ENCODE measurements at regions not wholly inside any gene's neighbourhood (a gene's known extent, or its start where the extent isn't known, plus 50 kb on each side); places are given as distances from the start of the nearest gene placed in this dataset.

DNA sequence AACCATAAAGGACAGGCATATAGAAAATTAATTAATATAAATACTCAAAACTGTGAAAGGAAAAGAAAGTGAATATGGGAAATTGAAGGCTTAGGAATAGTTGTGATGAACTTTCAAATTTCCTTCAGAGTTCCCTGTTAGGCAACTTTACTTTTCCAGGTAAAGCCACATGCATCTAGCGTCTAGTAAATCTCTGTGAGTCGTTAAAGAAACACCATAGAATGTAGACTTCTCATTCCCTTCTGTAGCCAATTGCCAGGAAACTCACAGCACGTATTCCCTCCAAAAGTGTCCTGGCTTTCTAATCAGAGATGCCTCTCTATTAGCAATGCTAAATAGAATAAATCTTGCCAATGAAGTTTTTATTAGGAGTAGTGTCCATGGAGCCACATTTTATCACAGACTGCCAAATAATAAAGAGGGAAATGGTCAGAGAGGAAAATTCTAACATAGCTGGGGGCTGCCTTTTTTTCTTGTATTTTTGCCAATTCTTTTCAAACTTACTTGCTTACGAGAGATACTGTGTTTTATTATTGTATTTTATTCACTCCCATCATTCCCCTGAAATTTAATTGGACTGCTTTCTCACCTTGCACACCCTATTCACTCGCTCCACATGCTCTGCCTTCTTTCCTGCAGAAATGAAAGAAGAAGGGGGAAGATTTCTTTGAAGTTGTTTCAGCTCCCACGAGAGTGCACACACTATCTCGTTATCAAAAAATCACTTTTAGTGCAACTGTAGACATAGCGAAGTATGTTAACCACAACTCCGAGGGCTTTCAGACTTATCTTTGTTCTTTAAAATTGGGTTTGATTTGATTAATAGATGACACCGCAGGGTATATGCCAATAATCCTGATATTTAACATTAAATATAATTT, 439.0 kb downstream of the CSNK1G3 start:
- TF ChIP-seq CTCF (conservative IDR thresholded peaks at IDR 0.05): no peak
- no peak for TF ChIP-seq ZFX (IDR thresholded peaks at IDR 0.05)
- no peak overlapping the region for H3K27ac ChIP-seq

DNA sequence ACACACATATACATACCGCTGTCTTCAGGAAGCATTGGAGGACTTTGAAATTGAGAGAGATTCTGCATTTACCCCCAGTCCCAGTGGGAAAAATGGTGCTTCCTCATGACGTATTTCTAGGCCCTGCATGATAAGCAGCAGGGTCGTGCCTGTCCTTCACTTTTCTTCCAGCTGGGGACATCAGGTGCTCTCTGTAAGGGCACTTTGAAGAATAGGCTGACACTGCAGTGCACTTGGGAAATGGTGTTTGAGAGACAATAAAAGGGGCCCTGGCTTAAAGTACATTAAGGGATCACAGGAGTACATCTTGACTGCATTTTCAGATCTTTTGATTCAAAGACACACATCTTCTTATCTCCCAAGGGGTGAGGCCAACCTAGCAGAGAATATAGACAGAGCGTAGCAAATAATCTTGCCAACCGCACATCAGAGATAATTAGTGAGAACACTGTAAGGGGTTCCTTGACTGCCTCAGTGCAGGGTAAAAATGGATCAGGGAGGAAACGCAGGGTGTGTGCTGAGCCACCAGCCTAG, 437.9 kb downstream of the CSNK1G3 start:
- H3K27ac ChIP-seq: no peak overlapping the region
- TF ChIP-seq CTCF (conservative IDR thresholded peaks at IDR 0.05): no peak
- no peak for TF ChIP-seq ZFX (IDR thresholded peaks at IDR 0.05)

- TF ChIP-seq CTCF (conservative IDR thresholded peaks at IDR 0.05): no peak
- no peak for TF ChIP-seq ZFX (IDR thresholded peaks at IDR 0.05)
- no peak overlapping the region for H3K27ac ChIP-seq
Measured at GRCh38 chr5:123949043-123949804, 437.2 kb downstream of the CSNK1G3 start.

DNA sequence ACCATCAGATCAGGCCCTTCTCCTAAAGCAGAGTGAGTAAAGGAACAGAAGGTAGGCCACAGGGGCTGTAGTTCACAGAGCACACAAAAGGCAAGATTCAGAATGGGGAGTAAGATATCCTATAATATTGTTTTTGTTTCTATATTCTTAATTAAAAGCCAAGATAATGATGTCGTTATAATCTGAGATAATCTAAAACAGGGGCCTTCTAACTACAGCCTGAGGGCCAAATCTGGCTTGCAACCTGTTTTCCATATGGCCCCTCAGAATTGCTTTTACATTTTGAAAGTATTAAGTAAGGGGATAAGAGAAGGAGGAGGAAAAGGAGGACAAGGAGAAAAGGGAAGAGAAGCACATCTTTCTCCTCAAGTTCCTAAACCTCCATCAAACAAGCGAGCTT, 435.8 kb downstream of the CSNK1G3 start:
- no peak overlapping the region for H3K27ac ChIP-seq
- TF ChIP-seq CTCF (conservative IDR thresholded peaks at IDR 0.05): no peak
- TF ChIP-seq ZFX (IDR thresholded peaks at IDR 0.05): no peak

DNA sequence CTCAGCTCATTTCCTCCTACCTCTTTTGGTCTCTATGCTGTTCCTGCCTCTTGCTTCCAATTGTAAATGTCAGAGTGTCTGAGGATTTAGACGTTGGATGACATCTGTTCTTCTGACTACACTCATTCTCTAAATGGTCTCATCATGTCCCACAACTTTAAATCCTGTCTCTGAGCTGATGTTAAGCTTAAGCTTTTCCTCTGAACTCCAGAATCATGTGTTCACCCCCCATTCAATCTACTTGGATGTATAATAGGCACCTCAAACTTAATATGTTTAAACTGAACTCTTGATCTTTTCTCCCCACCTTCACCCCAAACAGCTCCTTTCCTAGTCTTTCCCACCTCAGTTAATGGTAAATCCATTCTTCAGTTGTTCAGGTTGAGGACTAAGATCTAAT, 433.6 kb downstream of the CSNK1G3 start:
- H3K27ac ChIP-seq: no peak overlapping the region
- no peak for TF ChIP-seq ZFX (IDR thresholded peaks at IDR 0.05)
- TF ChIP-seq CTCF (conservative IDR thresholded peaks at IDR 0.05): no peak

- H3K27ac ChIP-seq: no peak overlapping the region
- no peak for TF ChIP-seq ZFX (IDR thresholded peaks at IDR 0.05)
- no peak for TF ChIP-seq CTCF (conservative IDR thresholded peaks at IDR 0.05)
Measured at GRCh38 chr5:123943151-123943550, 431.2 kb downstream of the CSNK1G3 start.

GRCh38 chr5:123940416-123940815, 428.4 kb downstream of the CSNK1G3 start:
- no peak for TF ChIP-seq ZFX (IDR thresholded peaks at IDR 0.05)
- H3K27ac ChIP-seq: no peak overlapping the region
